IPS-18a (cell line): ENCODE measurements at regions not wholly inside any gene's neighbourhood (a gene's known extent, or its start where the extent isn't known, plus 50 kb on each side); places are given as distances from the start of the nearest gene placed in this dataset.

Source experiments
- H3K27ac ChIP-seq: one replicate; pipeline ENCODE4 v1.5.1; 2013; ENCODE audit warnings: low read length
- H3K27me3 ChIP-seq: one replicate; pipeline ENCODE4 v1.6.1; 2013; ENCODE audit warnings: mild to moderate bottlenecking, low read length; ENCODE audit not compliant: control insufficient read depth, insufficient read depth
- H3K36me3 ChIP-seq: one replicate; pipeline ENCODE4 v1.6.1; 2013; ENCODE audit warnings: low read depth, low read length; ENCODE audit not compliant: control insufficient read depth
- H3K4me1 ChIP-seq: one replicate; pipeline ENCODE4 v1.6.1; 2013; ENCODE audit warnings: low read depth, low read length; ENCODE audit not compliant: control insufficient read depth
- H3K4me3 ChIP-seq: one replicate; pipeline ENCODE4 v1.5.1; 2013; ENCODE audit warnings: low read length
- H3K9ac ChIP-seq: one replicate; pipeline ENCODE4 v1.6.1; 2013; ENCODE audit warnings: mild to moderate bottlenecking, low read length, moderate library complexity
- H3K9me3 ChIP-seq: one replicate; pipeline ENCODE4 v1.6.1; 2013; ENCODE audit warnings: low read depth, low read length; ENCODE audit not compliant: control insufficient read depth

GRCh38 chr9:13505797-13506196 lies 226.3 kb upstream of the MPDZ start:
- H3K27ac ChIP-seq = no peak overlapping the region
- H3K27me3 ChIP-seq = no peaks in the 10 kb centered on the region
- H3K4me1 ChIP-seq = no peaks in the 10 kb centered on the region
- no peaks in the 10 kb centered on the region for H3K36me3 ChIP-seq
- no peak overlapping the region for H3K9ac ChIP-seq
- no peaks in the 10 kb centered on the region for H3K9me3 ChIP-seq
- H3K4me3 ChIP-seq = no peak overlapping the region

GRCh38 chr9:13503599-13503998 lies 224.1 kb upstream of the MPDZ start:
- Histone ChIP-seq H3K36me3 (no peaks in the 10 kb centered on the region), H3K4me1 (no peaks in the 10 kb centered on the region), H3K27me3 (no peaks in the 10 kb centered on the region), H3K9ac (no peak overlapping the region), H3K27ac (no peak overlapping the region), H3K4me3 (no peak overlapping the region), H3K9me3 (no peaks in the 10 kb centered on the region)

GRCh38 chr9:13502484-13502883 lies 223.0 kb upstream of the MPDZ start:
- no peaks in the 10 kb centered on the region for H3K9me3 ChIP-seq
- no peak overlapping the region for H3K9ac ChIP-seq
- no peaks in the 10 kb centered on the region for H3K4me1 ChIP-seq
- H3K4me3 ChIP-seq = no peak overlapping the region
- no peaks in the 10 kb centered on the region for H3K27me3 ChIP-seq
- H3K27ac ChIP-seq = no peak overlapping the region
- H3K36me3 ChIP-seq = no peaks in the 10 kb centered on the region

- H3K4me3 ChIP-seq = no peak overlapping the region
- no peaks in the 10 kb centered on the region for H3K9me3 ChIP-seq
- H3K4me1 ChIP-seq = no peaks in the 10 kb centered on the region
- H3K9ac ChIP-seq = no peak overlapping the region
- no peaks in the 10 kb centered on the region for H3K27me3 ChIP-seq
- H3K27ac ChIP-seq = no peak overlapping the region
- H3K36me3 ChIP-seq = no peaks in the 10 kb centered on the region
Observed at GRCh38 chr9:13501018-13501417, 221.5 kb upstream of the MPDZ start.

GRCh38 chr9:13500034-13500433 lies 220.5 kb upstream of the MPDZ start:
- H3K27ac ChIP-seq = no peak overlapping the region
- H3K36me3 ChIP-seq = no peaks in the 10 kb centered on the region
- no peak overlapping the region for H3K9ac ChIP-seq
- no peaks in the 10 kb centered on the region for H3K27me3 ChIP-seq
- H3K4me1 ChIP-seq = no peaks in the 10 kb centered on the region
- H3K9me3 ChIP-seq = peaks cover 4% of the 10 kb centered on the region
- no peak overlapping the region for H3K4me3 ChIP-seq

- H3K9me3 ChIP-seq = peaks cover 4% of the 10 kb centered on the region
- no peak overlapping the region for H3K4me3 ChIP-seq
- no peak overlapping the region for H3K27ac ChIP-seq
- no peak overlapping the region for H3K9ac ChIP-seq
- no peaks in the 10 kb centered on the region for H3K36me3 ChIP-seq
- H3K27me3 ChIP-seq = no peaks in the 10 kb centered on the region
- H3K4me1 ChIP-seq = peaks cover 51% of the 10 kb centered on the region
Observed at GRCh38 chr9:13493697-13494096, 214.2 kb upstream of the MPDZ start.

- H3K9me3 ChIP-seq = peaks cover 4% of the 10 kb centered on the region
- H3K4me3 ChIP-seq = peak overlapping the region; percentile 23
- H3K27ac ChIP-seq = peak overlapping the region; percentile 89
- H3K4me1 ChIP-seq = peaks cover 51% of the 10 kb centered on the region
- H3K36me3 ChIP-seq = no peaks in the 10 kb centered on the region
- H3K9ac ChIP-seq = peak overlapping the region; percentile 44
- H3K27me3 ChIP-seq = no peaks in the 10 kb centered on the region
Observed at GRCh38 chr9:13491493-13492424, 212.3 kb upstream of the MPDZ start.

GRCh38 chr9:13491138-13491492 lies 211.6 kb upstream of the MPDZ start:
- Histone ChIP-seq H3K4me1 (peaks cover 51% of the 10 kb centered on the region), H3K36me3 (no peaks in the 10 kb centered on the region), H3K9me3 (peaks cover 4% of the 10 kb centered on the region), H3K4me3 (peak overlapping the region; percentile 23), H3K27me3 (no peaks in the 10 kb centered on the region), H3K9ac (no peak overlapping the region), H3K27ac (peak overlapping the region; percentile 2)

GRCh38 chr9:13487936-13488335 lies 208.4 kb upstream of the MPDZ start:
- Histone ChIP-seq H3K4me3 (no peak overlapping the region), H3K27ac (no peak overlapping the region), H3K9me3 (no peaks in the 10 kb centered on the region), H3K9ac (no peak overlapping the region), H3K36me3 (no peaks in the 10 kb centered on the region), H3K27me3 (no peaks in the 10 kb centered on the region), H3K4me1 (peaks cover 34% of the 10 kb centered on the region)

GRCh38 chr9:13487498-13487897 lies 208.0 kb upstream of the MPDZ start:
- no peak overlapping the region for H3K4me3 ChIP-seq
- no peak overlapping the region for H3K27ac ChIP-seq
- H3K27me3 ChIP-seq = no peaks in the 10 kb centered on the region
- H3K4me1 ChIP-seq = peaks cover 30% of the 10 kb centered on the region
- no peak overlapping the region for H3K9ac ChIP-seq
- no peaks in the 10 kb centered on the region for H3K9me3 ChIP-seq
- no peaks in the 10 kb centered on the region for H3K36me3 ChIP-seq

- Histone ChIP-seq H3K4me3 (no peak overlapping the region), H3K27me3 (no peaks in the 10 kb centered on the region), H3K4me1 (peaks cover 26% of the 10 kb centered on the region), H3K9me3 (no peaks in the 10 kb centered on the region), H3K9ac (no peak overlapping the region), H3K27ac (no peak overlapping the region), H3K36me3 (no peaks in the 10 kb centered on the region)
Observed at GRCh38 chr9:13487071-13487470, 207.6 kb upstream of the MPDZ start.

- H3K27me3 ChIP-seq = no peaks in the 10 kb centered on the region
- no peak overlapping the region for H3K27ac ChIP-seq
- H3K9ac ChIP-seq = no peak overlapping the region
- H3K4me1 ChIP-seq = peaks cover 6% of the 10 kb centered on the region
- no peak overlapping the region for H3K4me3 ChIP-seq
- no peaks in the 10 kb centered on the region for H3K9me3 ChIP-seq
- no peaks in the 10 kb centered on the region for H3K36me3 ChIP-seq
Observed at GRCh38 chr9:13485068-13485596, 205.6 kb upstream of the MPDZ start.
